ENCODE measurements at regions not wholly inside any gene's neighbourhood (a gene's known extent, or its start where the extent isn't known, plus 50 kb on each side); places are given as distances from the start of the nearest gene placed in this dataset.

GRCh38 chr4:151573945-151574344 is 165.0 kb downstream of the FHIP1A start:
- ATAC-seq (ENCODE audit: low read depth) = no peak
- POLR2A ChIA-PET (ENCODE audit: unreplicated experiment) = no interaction called here
- no CpG with 5 or more reads among the region's 1 CpG for WGBS, 2 experiments (ENCODE audit: extremely low coverage in 2 of 2, insufficient read length in 1 of 2)

More at GRCh38 chr4:151573945-151574344, 165.0 kb downstream of the FHIP1A start:
- Histone ChIP-seq H3K4me3 (ENCODE audit: insufficient read depth, low read depth, low read length) (no peak overlapping the region), H3K9ac (ENCODE audit: low read depth, low read length) (no peak overlapping the region), H2BK15ac (ENCODE audit: low read depth, low read length) (no peak overlapping the region), H2BK20ac (ENCODE audit: low read depth, low read length) (no peak overlapping the region), H3K79me1 (ENCODE audit: low read depth in 1 of 2, low read length in 2 of 2) (no peaks in the 10 kb centered on the region), H4K8ac (ENCODE audit: low read depth in 2 of 2, low read length in 2 of 2) (no peak overlapping the region), H4K5ac (ENCODE audit: low read depth, low read length) (no peak overlapping the region), H2BK5ac (ENCODE audit: low read depth, low read length, poor library complexity, severe bottlenecking) (no peak overlapping the region), H2AK5ac (ENCODE audit: low read depth, low read length) (no peak overlapping the region), H3K9me3 (ENCODE audit: control insufficient read depth, insufficient read depth, low read length) (no peaks in the 10 kb centered on the region), H3K23ac (ENCODE audit: low read depth, low read length) (no peak overlapping the region), H3K14ac (replicated peaks; ENCODE audit: low read depth, low read length) (no peak overlapping the region), H3K4ac (ENCODE audit: low read depth, low read length) (no peak overlapping the region), H2AK9ac (replicated peaks; ENCODE audit: low read depth, low read length, poor library complexity) (no peak overlapping the region), H4K91ac (ENCODE audit: insufficient read depth, low read depth, low read length) (no peak overlapping the region), H2AFZ (replicated peaks; ENCODE audit: low read length, poor library complexity) (no peak overlapping the region), H3K9me1 (ENCODE audit: insufficient read depth, low read length) (no peaks in the 10 kb centered on the region), H3K27me3 (ENCODE audit: control insufficient read depth, insufficient read depth, low read length) (peaks cover 3% of the 10 kb centered on the region), H3K27ac (ENCODE audit: insufficient read depth, low read length) (no peak overlapping the region), H3K36me3 (ENCODE audit: control insufficient read depth, insufficient read depth, low read length) (no peaks in the 10 kb centered on the region), H3K4me1 (ENCODE audit: control insufficient read depth, insufficient read depth, low read length) (no peaks in the 10 kb centered on the region), H2BK120ac (ENCODE audit: low read depth, low read length) (no peak overlapping the region), H3K56ac (ENCODE audit: extremely low read depth, insufficient read depth, low read length) (no peak overlapping the region), H3K18ac (ENCODE audit: low read depth, low read length) (no peak overlapping the region), H3K4me2 (ENCODE audit: low read depth, low read length) (no peak overlapping the region), H4K20me1 (ENCODE audit: insufficient read depth, low read length) (no peaks in the 10 kb centered on the region)
- in situ Hi-C loops (cut with MboI; ENCODE audit: low sequenced_read_pairs) = no loop called here
- CTCF ChIA-PET = no interaction called here
- no peak for TF ChIP-seq RCOR1 (IDR thresholded peaks at IDR 0.05; ENCODE audit: insufficient replicate concordance, low read length)
- intact Hi-C loops (cut with micrococcal nuclease) = no loop called here
- BruUV-seq (replicated peaks) = no TSS peak
- dilution Hi-C loops (cut with HindIII; ENCODE audit: low sequenced_read_pairs, unreplicated experiment) = no loop called here
- DNase-seq = no peak

Data from IMR-90 (cell line).